ENCODE measurements at regions not wholly inside any gene's neighbourhood (a gene's known extent, or its start where the extent isn't known, plus 50 kb on each side); places are given as distances from the start of the nearest gene placed in this dataset.
"Not testable (repeated sequence)": the region's sequence is repeated elsewhere in the genome, so short reads cannot be mapped to it uniquely, and the experiment has no call there.

DNA sequence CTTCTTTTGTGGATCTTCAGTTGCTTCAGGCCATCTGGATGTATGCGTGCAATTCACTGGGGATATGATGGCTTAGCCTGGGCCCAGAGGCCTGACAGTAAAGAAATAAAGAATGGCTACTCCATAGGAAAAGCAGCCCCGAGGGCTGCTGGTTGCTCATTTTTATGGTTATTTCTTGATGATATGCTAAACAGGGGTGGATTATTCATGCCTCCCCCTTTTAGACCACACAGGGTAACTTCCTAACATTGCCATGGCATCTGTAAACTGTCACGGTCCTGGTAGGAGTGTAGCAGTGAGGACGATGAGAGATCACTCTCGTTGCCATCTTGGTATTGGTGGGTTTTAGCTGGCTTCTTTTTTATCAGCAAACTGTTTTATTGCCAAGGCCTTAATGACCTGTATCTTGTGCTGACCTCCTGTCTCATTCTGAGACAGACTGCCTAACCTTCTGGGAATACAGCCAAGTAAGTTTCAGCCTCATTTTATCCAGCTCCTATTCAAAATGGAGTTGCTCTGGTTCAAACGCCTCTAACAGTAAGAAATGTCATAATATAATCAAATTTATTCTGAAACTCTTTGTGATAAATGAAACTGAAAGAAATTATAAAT, 60.5 kb downstream of the DSEL start:
- DNase-seq = peak; percentile 13

GRCh38 chr18:67453901-67454300, 62.6 kb downstream of the DSEL start:
- DNase-seq = peak; percentile 33

DNA sequence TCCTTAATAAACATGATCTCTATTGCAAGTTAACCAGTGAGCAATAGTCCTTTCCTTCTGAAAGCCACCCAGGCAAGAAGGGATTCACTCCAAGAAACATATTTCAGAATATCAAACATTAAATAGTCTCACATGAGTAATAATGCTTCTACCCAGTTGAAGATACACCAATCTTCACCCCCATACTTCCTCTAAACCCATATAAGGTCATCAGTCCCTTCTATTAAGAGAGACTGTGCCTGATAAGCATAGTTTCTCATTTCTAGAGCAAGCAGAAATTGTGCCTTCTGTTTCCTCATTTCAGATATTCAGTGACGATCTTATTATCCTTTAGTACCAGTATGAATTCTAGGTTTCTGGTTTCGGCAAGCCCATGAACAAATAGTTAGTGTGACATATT, 64.6 kb downstream of the DSEL start:
- DNase-seq = no peak

- not testable (repeated sequence) for DNase-seq
Observed at GRCh38 chr18:67451101-67451500, 65.4 kb downstream of the DSEL start.

DNA sequence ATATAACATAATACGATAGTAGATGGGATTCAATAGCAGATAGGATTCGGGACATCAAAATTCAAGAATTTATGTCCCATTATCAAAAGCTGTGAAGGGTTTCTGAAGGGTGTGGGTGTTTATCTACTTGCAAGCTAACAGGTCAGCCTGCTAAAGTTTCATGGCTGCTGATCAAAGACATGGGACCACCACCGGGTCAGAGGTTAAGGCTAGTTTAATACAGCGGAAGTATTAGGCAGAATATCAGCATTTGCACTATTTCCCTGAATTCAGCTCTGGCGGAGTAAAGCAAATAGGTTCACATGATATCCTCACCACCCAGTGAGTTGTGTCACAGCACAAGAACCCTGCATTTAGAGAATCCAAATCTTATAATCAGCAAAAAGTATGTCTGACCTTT, 82.5 kb downstream of the DSEL start:
- no peak for DNase-seq

DNA sequence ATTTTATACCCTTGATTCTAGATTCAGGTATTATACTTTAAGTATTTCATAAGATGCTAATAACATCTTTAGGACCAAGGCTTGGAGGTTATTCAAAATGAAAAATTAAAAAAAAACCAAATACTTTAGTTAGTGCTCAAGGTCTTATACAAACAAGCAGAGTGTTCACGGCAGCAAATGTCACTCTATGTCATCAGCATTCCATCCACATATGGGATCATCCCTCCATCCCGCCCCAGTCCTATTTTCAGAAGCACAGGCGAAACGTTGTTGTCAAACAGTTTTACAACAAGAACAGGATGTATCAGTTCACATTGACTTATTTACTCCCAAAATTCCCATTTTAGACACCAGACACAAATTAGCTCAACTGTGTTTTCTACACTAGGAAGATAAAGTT, 83.7 kb downstream of the DSEL start:
- no peak for DNase-seq

DNA sequence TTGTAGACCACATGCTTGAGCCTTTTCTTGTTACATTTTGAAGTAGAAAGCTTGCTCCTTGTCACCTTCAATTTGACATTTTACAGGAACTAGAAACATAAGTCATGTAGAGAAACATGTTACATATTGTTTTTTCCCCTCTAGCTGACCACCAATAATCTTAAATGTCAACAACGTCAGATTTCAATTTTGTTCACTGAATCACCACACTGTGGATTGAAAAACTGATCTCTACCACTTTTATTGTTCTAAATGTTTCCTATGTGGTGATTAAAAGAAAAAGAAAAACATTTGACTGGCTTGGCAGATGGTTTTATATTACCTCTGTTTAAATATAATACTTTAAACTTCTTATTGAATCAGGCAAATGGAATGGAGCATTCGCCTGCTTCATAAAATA, 87.7 kb downstream of the DSEL start:
- no peak for DNase-seq

- DNase-seq = no peak
Observed at GRCh38 chr18:67428158-67428557, 88.4 kb downstream of the DSEL start.

DNA sequence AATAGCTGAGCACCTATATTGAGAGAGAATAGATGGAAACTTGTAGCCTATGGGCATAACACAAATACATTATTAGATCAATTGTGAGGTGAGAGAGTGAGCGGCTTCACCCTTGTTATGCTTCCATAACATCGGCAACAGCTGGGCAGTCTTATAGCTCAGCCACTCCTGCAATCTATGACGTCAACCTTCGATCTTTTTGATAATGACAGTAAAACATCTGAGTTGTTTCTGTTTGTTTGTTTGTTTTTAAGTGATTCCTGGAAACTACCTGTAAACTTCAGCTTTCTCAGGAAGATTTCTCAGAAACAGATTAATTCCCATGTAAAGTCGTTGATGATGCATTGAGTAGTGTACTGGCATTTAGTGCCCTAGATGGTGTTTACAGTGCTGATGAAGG, 90.0 kb downstream of the DSEL start:
- DNase-seq = no peak

- DNase-seq = no peak
Observed at GRCh38 chr18:67425672-67426071, 90.8 kb downstream of the DSEL start.

DNA sequence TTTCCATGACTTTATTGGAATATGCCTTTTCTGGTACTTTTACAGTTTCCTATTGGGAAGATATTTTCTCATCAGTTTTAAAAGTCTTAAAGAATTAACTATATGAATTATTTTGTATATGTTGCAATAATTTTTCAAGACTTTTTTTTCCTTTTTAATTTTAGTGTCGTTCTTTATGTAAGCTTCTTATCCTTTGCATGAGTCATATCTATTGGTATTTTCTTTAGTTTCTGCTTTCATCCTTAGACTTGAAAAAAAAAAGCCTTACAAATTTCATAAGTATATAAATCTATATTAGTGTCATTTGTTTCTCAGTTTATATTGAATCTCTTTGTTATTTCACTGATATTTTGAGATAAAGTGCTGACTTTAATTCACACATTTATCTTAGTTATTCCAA, 94.9 kb downstream of the DSEL start:
- DNase-seq = no peak

- DNase-seq = no peak
Observed at GRCh38 chr18:67417864-67418523, 98.5 kb downstream of the DSEL start.

- DNase-seq = no peak
Observed at GRCh38 chr18:67411116-67411515, 105.4 kb downstream of the DSEL start.

GRCh38 chr18:67410075-67411070, 106.1 kb downstream of the DSEL start:
- DNase-seq = no peak

GRCh38 chr18:67408240-67408639, 108.3 kb downstream of the DSEL start:
- no peak for DNase-seq

- DNase-seq = no peak
Observed at GRCh38 chr18:67406714-67407113, 109.8 kb downstream of the DSEL start.

DNA sequence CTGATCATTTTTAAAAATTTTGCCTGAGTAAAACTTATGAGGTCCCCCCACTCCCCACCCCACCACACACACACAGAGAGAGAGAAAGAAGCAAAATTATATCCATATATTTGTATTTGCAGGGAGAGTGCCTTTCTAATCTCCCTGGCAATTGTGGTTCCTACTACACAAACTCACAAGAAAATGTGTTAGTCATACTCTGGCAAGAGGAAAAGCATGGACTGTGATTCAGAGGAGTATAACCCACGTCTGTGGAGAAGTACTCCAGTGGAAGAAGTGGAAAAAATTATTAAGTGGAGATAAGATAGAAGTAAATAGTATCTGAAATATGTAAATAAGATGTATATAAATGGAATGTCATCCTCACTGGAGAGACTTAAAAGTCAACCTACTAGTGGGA, 114.0 kb downstream of the DSEL start:
- DNase-seq = no peak

DNA sequence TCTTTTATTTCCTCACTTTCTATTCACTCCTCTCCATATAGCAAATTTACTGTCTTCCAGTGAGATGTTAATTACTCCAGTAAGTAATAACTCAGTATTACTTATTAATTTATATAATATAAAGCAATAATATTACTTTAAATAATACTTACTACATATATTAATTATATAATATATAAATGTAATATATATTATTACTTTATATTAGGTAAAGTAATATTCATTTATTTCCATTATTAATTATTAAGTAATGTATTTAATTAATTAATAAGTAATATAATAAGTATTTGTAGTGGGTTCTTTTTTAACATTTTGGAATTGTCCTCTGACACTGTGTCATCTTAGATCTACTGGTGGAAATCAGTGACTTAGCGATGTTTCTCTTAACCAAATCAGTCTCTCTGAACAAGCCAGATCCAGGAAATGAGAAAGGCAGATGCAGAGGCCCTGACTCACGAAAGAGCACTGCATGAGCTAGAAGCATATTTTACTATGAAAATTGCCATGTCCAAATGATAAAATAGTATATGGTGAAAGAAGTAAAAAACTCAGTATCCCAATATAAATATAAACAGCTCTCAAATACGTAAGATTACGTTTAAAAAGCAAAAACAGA, 115.9 kb downstream of the DSEL start:
- no peak for DNase-seq

- no peak for DNase-seq
Observed at GRCh38 chr18:67386032-67386431, 130.5 kb downstream of the DSEL start.

GRCh38 chr18:67385455-67385854, 131.1 kb downstream of the DSEL start:
- DNase-seq = no peak

GRCh38 chr18:67384057-67384456, 132.5 kb downstream of the DSEL start:
- DNase-seq = not testable (repeated sequence)

GRCh38 chr18:67381608-67382150, 134.8 kb downstream of the DSEL start:
- no peak for DNase-seq

- DNase-seq = no peak
Observed at GRCh38 chr18:67380867-67381266, 135.7 kb downstream of the DSEL start.

Measured in NCI-H69 (cell line).